ENCODE measurements at regions not wholly inside any gene's neighbourhood (a gene's known extent, or its start where the extent isn't known, plus 50 kb on each side); places are given as distances from the start of the nearest gene placed in this dataset.

GRCh38 chr9:24462951-24463350 is 82.7 kb downstream of the IZUMO3 start:
- TF ChIP-seq CTCF (IDR thresholded peaks at IDR 0.05; ENCODE audit: low read depth, low read length) (no peak), EZH2phosphoT487 (IDR thresholded peaks at IDR 0.05; ENCODE audit: low read depth) (no peak)
